Naive thymus-derived CD4-positive, alpha-beta T cell (primary cell): ENCODE measurements at regions not wholly inside any gene's neighbourhood (a gene's known extent, or its start where the extent isn't known, plus 50 kb on each side); places are given as distances from the start of the nearest gene placed in this dataset.
A peak's percentile ranks its signal among the peaks of the same experiment; 100 is the strongest.

Experiments used
- ATAC-seq: fragments of 150-1000 bp; cut with Tn5 transposase; 2 replicates; pipeline ENCODE4 v1.10.0; 2021; ENCODE audit warnings: mild to moderate bottlenecking, moderate library complexity
- CTCF ChIA-PET: fragments of 350-600 bp; sonication (Branson Sonifier 250); formaldehyde crosslinking; loops from one replicate; lab custom pipeline; 2021; ENCODE audit warnings: antibody characterized with exemption; lab: Charles Lee
- POLR2A ChIA-PET: fragments of 350-600 bp; sonication (Branson Sonifier 250); formaldehyde crosslinking; loops from one replicate; lab custom pipeline; 2021; ENCODE audit warnings: antibody characterized with exemption, inconsistent platforms; lab: Charles Lee
- DNase-seq, 9 donors: peaks; one replicate each; pipeline versions ENCODE4 v3.0.0 to v3.0.0-alpha.2; 2020 to 2022; ENCODE audit warnings: mixed read lengths in 1 of 9
- H3K27ac ChIP-seq: one replicate; pipeline ENCODE4 v1.7.0; 2013; ENCODE audit warnings: mild to moderate bottlenecking, low read depth, low read length, moderate library complexity
- H3K27me3 ChIP-seq, 2 donors: one replicate each; pipeline ENCODE4 v1.7.0; 2013; ENCODE audit warnings: low read length in 2 of 2, mild to moderate bottlenecking in 2 of 2, moderate library complexity in 2 of 2; ENCODE audit not compliant: control insufficient read depth in 2 of 2, insufficient read depth in 2 of 2
- H3K36me3 ChIP-seq, 3 experiments: 1 replicate in 2 of 3; 2 replicates in 1 of 3; pipeline ENCODE4 v1.7.0; 2013; ENCODE audit warnings: low read length in 3 of 3, mild to moderate bottlenecking in 3 of 3, moderate library complexity in 1 of 3; ENCODE audit not compliant: insufficient read depth in 3 of 3, control insufficient read depth in 2 of 3
- H3K4me1 ChIP-seq, 2 donors: one replicate each; pipeline ENCODE4 v1.7.0; 2013; ENCODE audit warnings: low read length in 2 of 2, mild to moderate bottlenecking in 2 of 2, moderate library complexity in 1 of 2; ENCODE audit not compliant: control insufficient read depth in 2 of 2, insufficient read depth in 2 of 2
- H3K4me3 ChIP-seq: 2 replicates; pipeline ENCODE4 v1.7.0; 2013; ENCODE audit warnings: mild to moderate bottlenecking, low read length
- H3K9me3 ChIP-seq, 3 experiments: 1 replicate in 2 of 3; 2 replicates in 1 of 3; pipeline ENCODE4 v1.7.0; 2013; ENCODE audit warnings: low read length in 3 of 3; ENCODE audit not compliant: control insufficient read depth in 2 of 3
- H3K27ac Mint-ChIP-seq, 9 donors: one replicate each; pipeline ENCODE4 v1.8.0; 2020 to 2022; ENCODE audit warnings: mixed read lengths in 9 of 9, mild to moderate bottlenecking in 8 of 9, moderate library complexity in 5 of 9, inconsistent platforms in 2 of 9
- H3K27me3 Mint-ChIP-seq, 5 donors: one replicate each; pipeline ENCODE4 v1.8.0; 2021 to 2022; ENCODE audit warnings: mixed read lengths in 5 of 5, mild to moderate bottlenecking in 1 of 5
- H3K36me3 Mint-ChIP-seq, 5 donors: one replicate each; pipeline ENCODE4 v1.8.0; 2020 to 2022; ENCODE audit warnings: mixed read lengths in 5 of 5, mild to moderate bottlenecking in 3 of 5, inconsistent platforms in 1 of 5
- H3K4me1 Mint-ChIP-seq, 7 donors: one replicate each; pipeline ENCODE4 v1.8.0; 2020 to 2022; ENCODE audit warnings: mixed read lengths in 7 of 7, mild to moderate bottlenecking in 3 of 7, inconsistent platforms in 1 of 7
- H3K4me3 Mint-ChIP-seq, 10 donors: one replicate each; pipeline ENCODE4 v1.8.0; 2020 to 2022; ENCODE audit warnings: mild to moderate bottlenecking in 10 of 10, mixed read lengths in 10 of 10, moderate library complexity in 6 of 10, inconsistent platforms in 2 of 10
- H3K9me3 Mint-ChIP-seq, 11 donors: one replicate each; pipeline ENCODE4 v1.8.0; 2020 to 2022; ENCODE audit warnings: mixed read lengths in 11 of 11, mild to moderate bottlenecking in 4 of 11, inconsistent platforms in 1 of 11, moderate library complexity in 1 of 11
- intact Hi-C, 2 donors: fragments of 100-400 bp; cut with micrococcal nuclease; formaldehyde crosslinking; loops; one replicate each; pipeline ENCODE4 v1.15.1; 2023

GRCh38 chr19:30718707-30719106 lies 346.5 kb downstream of the ZNF536 start:
- no peaks in the 10 kb centered on the region for H3K4me1 ChIP-seq
- CTCF ChIA-PET = no interaction called here
- Mint-ChIP-seq H3K9me3 (peaks cover 0 to 2% (median 0%) of the 10 kb centered on the region in 11 donors), H3K4me1 (peaks cover 0 to 9% (median 6%) of the 10 kb centered on the region in 7 donors), H3K27me3 (peaks cover 13 to 47% (median 33%) of the 10 kb centered on the region in 5 donors), H3K4me3 (peak overlapping the region in 8 of 10 donors; percentile 4 to 82 (median 62)), H3K27ac (no peak overlapping the region), H3K36me3 (no peaks in the 10 kb centered on the region)
- no peak overlapping the region for H3K4me3 ChIP-seq
- H3K27me3 ChIP-seq = no peaks in the 10 kb centered on the region
- POLR2A ChIA-PET = no interaction called here
- intact Hi-C loops = no loop called here
- H3K9me3 ChIP-seq = no peaks in the 10 kb centered on the region
- DNase-seq = no peak
- no peak overlapping the region for H3K27ac ChIP-seq
- no peaks in the 10 kb centered on the region for H3K36me3 ChIP-seq
- no peak for ATAC-seq

- peak overlapping the region in 2 of 10 donors; percentile 62 to 69 for H3K4me3 Mint-ChIP-seq
- H3K9me3 ChIP-seq = no peaks in the 10 kb centered on the region
- H3K27ac ChIP-seq = no peak overlapping the region
- no peak overlapping the region for H3K27ac Mint-ChIP-seq
- H3K27me3 Mint-ChIP-seq = peaks cover 13 to 40% (median 31%) of the 10 kb centered on the region in 5 donors
- H3K4me1 ChIP-seq = no peaks in the 10 kb centered on the region
- H3K36me3 ChIP-seq = no peaks in the 10 kb centered on the region
- peaks cover 0 to 9% (median 6%) of the 10 kb centered on the region in 7 donors for H3K4me1 Mint-ChIP-seq
- intact Hi-C loops = no loop called here
- ATAC-seq (no peak), DNase-seq (no peak)
- no peaks in the 10 kb centered on the region for H3K27me3 ChIP-seq
- POLR2A ChIA-PET = no interaction called here
- CTCF ChIA-PET = no interaction called here
- no peaks in the 10 kb centered on the region for H3K36me3 Mint-ChIP-seq
- H3K4me3 ChIP-seq = no peak overlapping the region
- H3K9me3 Mint-ChIP-seq = peaks cover 0 to 2% (median 0%) of the 10 kb centered on the region in 11 donors
Measured at GRCh38 chr19:30718014-30718413, 345.8 kb downstream of the ZNF536 start.

- Mint-ChIP-seq H3K4me1 (peaks cover 0 to 9% (median 6%) of the 10 kb centered on the region in 7 donors), H3K27ac (no peak overlapping the region), H3K27me3 (peaks cover 13 to 35% (median 27%) of the 10 kb centered on the region in 5 donors), H3K36me3 (no peaks in the 10 kb centered on the region), H3K9me3 (peaks cover 0 to 2% (median 0%) of the 10 kb centered on the region in 11 donors), H3K4me3 (no peak overlapping the region)
- intact Hi-C loops = no loop called here
- no peak for DNase-seq
- no peaks in the 10 kb centered on the region for H3K4me1 ChIP-seq
- ChIA-PET POLR2A (no interaction called here), CTCF (no interaction called here)
- H3K36me3 ChIP-seq = no peaks in the 10 kb centered on the region
- H3K27ac ChIP-seq = no peak overlapping the region
- ATAC-seq = no peak
- H3K9me3 ChIP-seq = no peaks in the 10 kb centered on the region
- H3K27me3 ChIP-seq = no peaks in the 10 kb centered on the region
- no peak overlapping the region for H3K4me3 ChIP-seq
Measured at GRCh38 chr19:30717381-30717780, 345.2 kb downstream of the ZNF536 start.

- POLR2A ChIA-PET = no interaction called here
- no peaks in the 10 kb centered on the region for H3K27me3 ChIP-seq
- no peaks in the 10 kb centered on the region for H3K4me1 ChIP-seq
- DNase-seq = no peak
- H3K9me3 ChIP-seq = no peaks in the 10 kb centered on the region
- Mint-ChIP-seq H3K27ac (no peak overlapping the region), H3K27me3 (peaks cover 13 to 52% (median 26%) of the 10 kb centered on the region in 5 donors), H3K36me3 (no peaks in the 10 kb centered on the region), H3K4me3 (no peak overlapping the region), H3K9me3 (peaks cover 0 to 2% (median 0%) of the 10 kb centered on the region in 11 donors), H3K4me1 (no peaks in the 10 kb centered on the region)
- H3K27ac ChIP-seq = no peak overlapping the region
- intact Hi-C loops = no loop called here
- CTCF ChIA-PET = no interaction called here
- H3K4me3 ChIP-seq = no peak overlapping the region
- no peak for ATAC-seq
- H3K36me3 ChIP-seq = no peaks in the 10 kb centered on the region
Measured at GRCh38 chr19:30712431-30713337, 340.5 kb downstream of the ZNF536 start.

GRCh38 chr19:30711826-30712225 lies 339.6 kb downstream of the ZNF536 start:
- H3K27me3 Mint-ChIP-seq = peaks cover 13 to 56% (median 34%) of the 10 kb centered on the region in 5 donors
- no peaks in the 10 kb centered on the region for H3K36me3 Mint-ChIP-seq
- Histone ChIP-seq H3K27ac (no peak overlapping the region), H3K27me3 (no peaks in the 10 kb centered on the region), H3K9me3 (no peaks in the 10 kb centered on the region), H3K36me3 (no peaks in the 10 kb centered on the region), H3K4me3 (no peak overlapping the region), H3K4me1 (no peaks in the 10 kb centered on the region)
- ATAC-seq = no peak
- ChIA-PET POLR2A (no interaction called here), CTCF (no interaction called here)
- no peak for DNase-seq
- H3K4me1 Mint-ChIP-seq = no peaks in the 10 kb centered on the region
- H3K9me3 Mint-ChIP-seq = peaks cover 0 to 2% (median 0%) of the 10 kb centered on the region in 11 donors
- intact Hi-C loops = no loop called here
- no peak overlapping the region for H3K4me3 Mint-ChIP-seq
- H3K27ac Mint-ChIP-seq = no peak overlapping the region

GRCh38 chr19:30711296-30711695 lies 339.1 kb downstream of the ZNF536 start:
- intact Hi-C loops = no loop called here
- Histone ChIP-seq H3K9me3 (no peaks in the 10 kb centered on the region), H3K36me3 (no peaks in the 10 kb centered on the region), H3K27ac (no peak overlapping the region), H3K27me3 (no peaks in the 10 kb centered on the region), H3K4me3 (no peak overlapping the region), H3K4me1 (no peaks in the 10 kb centered on the region)
- Mint-ChIP-seq H3K27ac (no peak overlapping the region), H3K4me3 (no peak overlapping the region), H3K9me3 (peaks cover 0 to 2% (median 0%) of the 10 kb centered on the region in 11 donors), H3K27me3 (peaks cover 13 to 55% (median 31%) of the 10 kb centered on the region in 5 donors), H3K4me1 (no peaks in the 10 kb centered on the region), H3K36me3 (no peaks in the 10 kb centered on the region)
- POLR2A ChIA-PET = no interaction called here
- DNase-seq = no peak
- no peak for ATAC-seq
- CTCF ChIA-PET = no interaction called here

GRCh38 chr19:30710721-30711120 lies 338.5 kb downstream of the ZNF536 start:
- H3K27me3 Mint-ChIP-seq = peaks cover 13 to 55% (median 36%) of the 10 kb centered on the region in 5 donors
- peaks cover 0 to 2% (median 0%) of the 10 kb centered on the region in 11 donors for H3K9me3 Mint-ChIP-seq
- intact Hi-C loops = no loop called here
- no peaks in the 10 kb centered on the region for H3K36me3 Mint-ChIP-seq
- Histone ChIP-seq H3K4me3 (no peak overlapping the region), H3K9me3 (no peaks in the 10 kb centered on the region), H3K4me1 (no peaks in the 10 kb centered on the region), H3K27me3 (no peaks in the 10 kb centered on the region), H3K36me3 (no peaks in the 10 kb centered on the region), H3K27ac (no peak overlapping the region)
- ChIA-PET POLR2A (no interaction called here), CTCF (no interaction called here)
- no peak overlapping the region for H3K27ac Mint-ChIP-seq
- ATAC-seq (no peak), DNase-seq (no peak)
- no peak overlapping the region for H3K4me3 Mint-ChIP-seq
- H3K4me1 Mint-ChIP-seq = no peaks in the 10 kb centered on the region
